HPDE6-E6E7 (cell line): ENCODE measurements at regions not wholly inside any gene's neighbourhood (a gene's known extent, or its start where the extent isn't known, plus 50 kb on each side); places are given as distances from the start of the nearest gene placed in this dataset.
A peak's percentile ranks its signal among the peaks of the same experiment; 100 is the strongest.

ENCODE experiments used
- DNase-seq: peaks from one replicate; pipeline ENCODE4 v3.0.0; 2011; ENCODE audit warnings: missing footprints; ENCODE audit errors: extremely low spot score

- DNase-seq, result no peak
These were observed 299.5 kb upstream of the FMN2 start for GRCh38 chr1:239792157-239792556.

- no peak for DNase-seq
These were observed 296.4 kb upstream of the FMN2 start for GRCh38 chr1:239795304-239795703.

- no peak for DNase-seq
These were observed 292.1 kb upstream of the FMN2 start for GRCh38 chr1:239799617-239800016.

GRCh38 chr1:239800861-239801260 lies 290.8 kb upstream of the FMN2 start:
- no peak for DNase-seq

- DNase-seq, result no peak
These were observed 289.4 kb upstream of the FMN2 start for GRCh38 chr1:239802275-239802674.

GRCh38 chr1:239803781-239804180 lies 287.9 kb upstream of the FMN2 start:
- no peak for DNase-seq

- DNase-seq, result no peak
These were observed 287.4 kb upstream of the FMN2 start for GRCh38 chr1:239804266-239804665.

GRCh38 chr1:239805042-239805441 lies 286.6 kb upstream of the FMN2 start:
- no peak for DNase-seq

GRCh38 chr1:239805851-239806772 lies 285.6 kb upstream of the FMN2 start:
- DNase-seq, result no peak

- DNase-seq, result no peak
These were observed 284.8 kb upstream of the FMN2 start for GRCh38 chr1:239806897-239807296.

GRCh38 chr1:239807361-239807760 lies 284.3 kb upstream of the FMN2 start:
- DNase-seq, result no peak

- DNase-seq, result no peak
These were observed 281.6 kb upstream of the FMN2 start for GRCh38 chr1:239810061-239810481.

- DNase-seq, result no peak
These were observed 280.3 kb upstream of the FMN2 start for GRCh38 chr1:239811211-239811885.

GRCh38 chr1:239812580-239812979 lies 279.1 kb upstream of the FMN2 start:
- DNase-seq, result no peak

- DNase-seq, result peak; percentile 54
These were observed 277.3 kb upstream of the FMN2 start for GRCh38 chr1:239814306-239814881.

- DNase-seq, result no peak
These were observed 276.6 kb upstream of the FMN2 start for GRCh38 chr1:239815074-239815473.

GRCh38 chr1:239816081-239816782 lies 275.5 kb upstream of the FMN2 start:
- DNase-seq, result peak; percentile 35

- no peak for DNase-seq
These were observed 274.4 kb upstream of the FMN2 start for GRCh38 chr1:239817276-239817675.

GRCh38 chr1:239817801-239818200 lies 273.9 kb upstream of the FMN2 start:
- no peak for DNase-seq

GRCh38 chr1:239819096-239819495 lies 272.6 kb upstream of the FMN2 start:
- DNase-seq, result no peak

GRCh38 chr1:239819756-239820250 lies 271.9 kb upstream of the FMN2 start:
- no peak for DNase-seq

- DNase-seq, result no peak
These were observed 267.8 kb upstream of the FMN2 start for GRCh38 chr1:239823852-239824251.
